ENCODE measurements at regions not wholly inside any gene's neighbourhood (a gene's known extent, or its start where the extent isn't known, plus 50 kb on each side); places are given as distances from the start of the nearest gene placed in this dataset.
"Not testable (repeated sequence)": the region's sequence is repeated elsewhere in the genome, so short reads cannot be mapped to it uniquely, and the experiment has no call there.

GRCh38 chr14:106294324-106294723 is 767.9 kb downstream of the TMEM121 start:
- Histone ChIP-seq H3K27me3 (ENCODE audit: control insufficient read depth in 1 of 2, insufficient read depth in 2 of 2, low read length in 2 of 2) (no peaks in the 10 kb centered on the region), H3K36me3 (ENCODE audit: control insufficient read depth in 2 of 2, insufficient read depth in 2 of 2, low read length in 1 of 2) (no peaks in the 10 kb centered on the region), H3K27ac (ENCODE audit: low read depth in 2 of 2, low read length in 1 of 2) (no peak overlapping the region), H3K4me1 (ENCODE audit: control insufficient read depth in 2 of 2, insufficient read depth in 2 of 2, low read length in 1 of 2) (no peaks in the 10 kb centered on the region), H3K9me3 (ENCODE audit: control insufficient read depth in 2 of 2, insufficient read depth in 1 of 2, low read depth in 1 of 2, low read length in 1 of 2) (no peaks in the 10 kb centered on the region), H3K4me3 (ENCODE audit: low read depth in 1 of 2, low read length in 2 of 2) (no peak overlapping the region)
- 0 to 4% methylated on average over 1 of the region's 1 CpG for WGBS, 2 donors

GRCh38 chr14:106300951-106301510 is 774.6 kb downstream of the TMEM121 start:
- 53 to 67% methylated on average over 2 of the region's 2 CpGs for WGBS, 2 donors
- not testable (repeated sequence) for H3K9me3 ChIP-seq (ENCODE audit: control insufficient read depth in 2 of 2, insufficient read depth in 1 of 2, low read depth in 1 of 2, low read length in 1 of 2); H3K4me1 ChIP-seq (ENCODE audit: control insufficient read depth in 2 of 2, insufficient read depth in 2 of 2, low read length in 1 of 2); H3K27ac ChIP-seq (ENCODE audit: low read depth in 2 of 2, low read length in 1 of 2); H3K4me3 ChIP-seq (ENCODE audit: low read depth in 1 of 2, low read length in 2 of 2); H3K36me3 ChIP-seq (ENCODE audit: control insufficient read depth in 2 of 2, insufficient read depth in 2 of 2, low read length in 1 of 2); H3K27me3 ChIP-seq (ENCODE audit: control insufficient read depth in 1 of 2, insufficient read depth in 2 of 2, low read length in 2 of 2)

GRCh38 chr14:106301609-106302008 is 775.2 kb downstream of the TMEM121 start:
- not testable (repeated sequence) for H3K27ac ChIP-seq (ENCODE audit: low read depth in 2 of 2, low read length in 1 of 2); H3K4me3 ChIP-seq (ENCODE audit: low read depth in 1 of 2, low read length in 2 of 2); H3K27me3 ChIP-seq (ENCODE audit: control insufficient read depth in 1 of 2, insufficient read depth in 2 of 2, low read length in 2 of 2); H3K4me1 ChIP-seq (ENCODE audit: control insufficient read depth in 2 of 2, insufficient read depth in 2 of 2, low read length in 1 of 2); H3K9me3 ChIP-seq (ENCODE audit: control insufficient read depth in 2 of 2, insufficient read depth in 1 of 2, low read depth in 1 of 2, low read length in 1 of 2); H3K36me3 ChIP-seq (ENCODE audit: control insufficient read depth in 2 of 2, insufficient read depth in 2 of 2, low read length in 1 of 2)
- 69 to 76% methylated on average over 4 of the region's 4 CpGs for WGBS, 2 donors

GRCh38 chr14:106302661-106303060 is 776.3 kb downstream of the TMEM121 start:
- 46 to 55% methylated on average over 4 of the region's 4 CpGs for WGBS, 2 donors
- H3K4me1 ChIP-seq (ENCODE audit: control insufficient read depth in 2 of 2, insufficient read depth in 2 of 2, low read length in 1 of 2) = no peaks in the 10 kb centered on the region

GRCh38 chr14:106304271-106304670 is 777.9 kb downstream of the TMEM121 start:
- WGBS, 2 donors = 59 to 72% methylated on average over 5 of the region's 5 CpGs
- H3K4me3 ChIP-seq (ENCODE audit: low read depth in 1 of 2, low read length in 2 of 2) = no peak overlapping the region
- no peaks in the 10 kb centered on the region for H3K4me1 ChIP-seq (ENCODE audit: control insufficient read depth in 2 of 2, insufficient read depth in 2 of 2, low read length in 1 of 2)
- H3K27me3 ChIP-seq (ENCODE audit: control insufficient read depth in 1 of 2, insufficient read depth in 2 of 2, low read length in 2 of 2) = no peaks in the 10 kb centered on the region
- H3K27ac ChIP-seq (ENCODE audit: low read depth in 2 of 2, low read length in 1 of 2) = no peak overlapping the region
- H3K36me3 ChIP-seq (ENCODE audit: control insufficient read depth in 2 of 2, insufficient read depth in 2 of 2, low read length in 1 of 2) = no peaks in the 10 kb centered on the region
- no peaks in the 10 kb centered on the region for H3K9me3 ChIP-seq (ENCODE audit: control insufficient read depth in 2 of 2, insufficient read depth in 1 of 2, low read depth in 1 of 2, low read length in 1 of 2)

More at GRCh38 chr14:106302661-106303060, 776.3 kb downstream of the TMEM121 start:
- Histone ChIP-seq H3K27ac (ENCODE audit: low read depth in 2 of 2, low read length in 1 of 2) (no peak overlapping the region), H3K36me3 (ENCODE audit: control insufficient read depth in 2 of 2, insufficient read depth in 2 of 2, low read length in 1 of 2) (no peaks in the 10 kb centered on the region), H3K4me3 (ENCODE audit: low read depth in 1 of 2, low read length in 2 of 2) (no peak overlapping the region), H3K9me3 (ENCODE audit: control insufficient read depth in 2 of 2, insufficient read depth in 1 of 2, low read depth in 1 of 2, low read length in 1 of 2) (no peaks in the 10 kb centered on the region), H3K27me3 (ENCODE audit: control insufficient read depth in 1 of 2, insufficient read depth in 2 of 2, low read length in 2 of 2) (no peaks in the 10 kb centered on the region)

GRCh38 chr14:106308839-106309389 is 782.5 kb downstream of the TMEM121 start:
- Histone ChIP-seq H3K4me1 (ENCODE audit: control insufficient read depth in 2 of 2, insufficient read depth in 2 of 2, low read length in 1 of 2) (no peaks in the 10 kb centered on the region), H3K4me3 (ENCODE audit: low read depth in 1 of 2, low read length in 2 of 2) (no peak overlapping the region), H3K36me3 (ENCODE audit: control insufficient read depth in 2 of 2, insufficient read depth in 2 of 2, low read length in 1 of 2) (no peaks in the 10 kb centered on the region), H3K9me3 (ENCODE audit: control insufficient read depth in 2 of 2, insufficient read depth in 1 of 2, low read depth in 1 of 2, low read length in 1 of 2) (peaks cover 0 to 3% of the 10 kb centered on the region in 2 donors), H3K27me3 (ENCODE audit: control insufficient read depth in 1 of 2, insufficient read depth in 2 of 2, low read length in 2 of 2) (no peaks in the 10 kb centered on the region), H3K27ac (ENCODE audit: low read depth in 2 of 2, low read length in 1 of 2) (no peak overlapping the region)
- 39 to 45% methylated on average over 17 of the region's 17 CpGs for WGBS, 2 donors

- 85 to 86% methylated on average over 2 of the region's 2 CpGs for WGBS, 2 donors
- Histone ChIP-seq H3K4me1 (ENCODE audit: control insufficient read depth in 2 of 2, insufficient read depth in 2 of 2, low read length in 1 of 2) (no peaks in the 10 kb centered on the region), H3K27ac (ENCODE audit: low read depth in 2 of 2, low read length in 1 of 2) (no peak overlapping the region), H3K36me3 (ENCODE audit: control insufficient read depth in 2 of 2, insufficient read depth in 2 of 2, low read length in 1 of 2) (no peaks in the 10 kb centered on the region), H3K27me3 (ENCODE audit: control insufficient read depth in 1 of 2, insufficient read depth in 2 of 2, low read length in 2 of 2) (no peaks in the 10 kb centered on the region), H3K4me3 (ENCODE audit: low read depth in 1 of 2, low read length in 2 of 2) (no peak overlapping the region), H3K9me3 (ENCODE audit: control insufficient read depth in 2 of 2, insufficient read depth in 1 of 2, low read depth in 1 of 2, low read length in 1 of 2) (peaks cover 0 to 3% of the 10 kb centered on the region in 2 donors)
Measured at GRCh38 chr14:106309423-106309822, 783.0 kb downstream of the TMEM121 start.

- H3K36me3 ChIP-seq (ENCODE audit: control insufficient read depth in 2 of 2, insufficient read depth in 2 of 2, low read length in 1 of 2) = no peaks in the 10 kb centered on the region
- H3K27me3 ChIP-seq (ENCODE audit: control insufficient read depth in 1 of 2, insufficient read depth in 2 of 2, low read length in 2 of 2) = no peaks in the 10 kb centered on the region
- H3K9me3 ChIP-seq (ENCODE audit: control insufficient read depth in 2 of 2, insufficient read depth in 1 of 2, low read depth in 1 of 2, low read length in 1 of 2) = peaks cover 2 to 4% of the 10 kb centered on the region in 2 donors
- WGBS, 2 donors = 29 to 51% methylated on average over 4 of the region's 4 CpGs
- H3K27ac ChIP-seq (ENCODE audit: low read depth in 2 of 2, low read length in 1 of 2) = no peak overlapping the region
- no peak overlapping the region for H3K4me3 ChIP-seq (ENCODE audit: low read depth in 1 of 2, low read length in 2 of 2)
- H3K4me1 ChIP-seq (ENCODE audit: control insufficient read depth in 2 of 2, insufficient read depth in 2 of 2, low read length in 1 of 2) = no peaks in the 10 kb centered on the region
Measured at GRCh38 chr14:106315436-106315835, 789.1 kb downstream of the TMEM121 start.

- Histone ChIP-seq H3K27me3 (ENCODE audit: control insufficient read depth in 1 of 2, insufficient read depth in 2 of 2, low read length in 2 of 2) (no peaks in the 10 kb centered on the region), H3K27ac (ENCODE audit: low read depth in 2 of 2, low read length in 1 of 2) (no peak overlapping the region), H3K36me3 (ENCODE audit: control insufficient read depth in 2 of 2, insufficient read depth in 2 of 2, low read length in 1 of 2) (no peaks in the 10 kb centered on the region), H3K4me3 (ENCODE audit: low read depth in 1 of 2, low read length in 2 of 2) (no peak overlapping the region), H3K4me1 (ENCODE audit: control insufficient read depth in 2 of 2, insufficient read depth in 2 of 2, low read length in 1 of 2) (no peaks in the 10 kb centered on the region), H3K9me3 (ENCODE audit: control insufficient read depth in 2 of 2, insufficient read depth in 1 of 2, low read depth in 1 of 2, low read length in 1 of 2) (peaks cover 2 to 4% of the 10 kb centered on the region in 2 donors)
- 42 to 45% methylated on average over 5 of the region's 5 CpGs for WGBS, 2 donors
Measured at GRCh38 chr14:106317593-106317992, 791.2 kb downstream of the TMEM121 start.

GRCh38 chr14:106318700-106319099 is 792.3 kb downstream of the TMEM121 start:
- H3K27me3 ChIP-seq (ENCODE audit: control insufficient read depth in 1 of 2, insufficient read depth in 2 of 2, low read length in 2 of 2) = no peaks in the 10 kb centered on the region
- H3K4me3 ChIP-seq (ENCODE audit: low read depth in 1 of 2, low read length in 2 of 2) = no peak overlapping the region
- H3K9me3 ChIP-seq (ENCODE audit: control insufficient read depth in 2 of 2, insufficient read depth in 1 of 2, low read depth in 1 of 2, low read length in 1 of 2) = peaks cover 2 to 4% of the 10 kb centered on the region in 2 donors
- no peaks in the 10 kb centered on the region for H3K36me3 ChIP-seq (ENCODE audit: control insufficient read depth in 2 of 2, insufficient read depth in 2 of 2, low read length in 1 of 2)
- WGBS, 2 donors = 28 to 35% methylated on average over 3 of the region's 3 CpGs
- no peaks in the 10 kb centered on the region for H3K4me1 ChIP-seq (ENCODE audit: control insufficient read depth in 2 of 2, insufficient read depth in 2 of 2, low read length in 1 of 2)
- H3K27ac ChIP-seq (ENCODE audit: low read depth in 2 of 2, low read length in 1 of 2) = no peak overlapping the region
